ENCODE measurements at regions not wholly inside any gene's neighbourhood (a gene's known extent, or its start where the extent isn't known, plus 50 kb on each side); places are given as distances from the start of the nearest gene placed in this dataset.

DNA sequence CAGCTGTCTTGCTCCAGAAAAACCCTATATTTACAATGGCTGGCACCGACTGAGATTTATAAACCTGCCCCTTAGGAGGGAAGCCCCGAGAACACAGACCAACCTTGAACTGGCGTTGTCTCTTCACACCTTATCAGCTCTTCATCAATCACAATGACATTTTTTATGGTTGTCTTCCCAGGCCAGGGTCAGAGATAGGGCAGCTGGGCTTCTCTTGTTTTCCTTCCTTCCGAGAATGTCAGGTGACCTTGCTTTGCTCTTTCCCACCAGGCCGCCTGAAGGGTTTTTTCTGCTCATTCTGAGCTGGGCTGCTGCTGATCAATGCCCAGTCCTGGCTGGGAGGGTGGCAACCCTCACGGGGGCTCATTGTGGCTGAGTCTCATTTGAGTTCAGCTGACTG lies 619.1 kb downstream of the CCDC171 start:
- H3K9me3 ChIP-seq (ENCODE audit: control insufficient read depth, low read depth, low read length) = no peaks in the 10 kb centered on the region
- DNase-seq (ENCODE audit: low read depth, low spot score) (no peak), FAIRE-seq (no peak)
- H2AFZ ChIP-seq (ENCODE audit: control insufficient read depth, low read length) = no peak overlapping the region
- H3K4me2 ChIP-seq (ENCODE audit: control insufficient read depth, extremely low read depth, insufficient read depth, low read depth, low read length) = no peak overlapping the region
- TF ChIP-seq, protein P1, sequence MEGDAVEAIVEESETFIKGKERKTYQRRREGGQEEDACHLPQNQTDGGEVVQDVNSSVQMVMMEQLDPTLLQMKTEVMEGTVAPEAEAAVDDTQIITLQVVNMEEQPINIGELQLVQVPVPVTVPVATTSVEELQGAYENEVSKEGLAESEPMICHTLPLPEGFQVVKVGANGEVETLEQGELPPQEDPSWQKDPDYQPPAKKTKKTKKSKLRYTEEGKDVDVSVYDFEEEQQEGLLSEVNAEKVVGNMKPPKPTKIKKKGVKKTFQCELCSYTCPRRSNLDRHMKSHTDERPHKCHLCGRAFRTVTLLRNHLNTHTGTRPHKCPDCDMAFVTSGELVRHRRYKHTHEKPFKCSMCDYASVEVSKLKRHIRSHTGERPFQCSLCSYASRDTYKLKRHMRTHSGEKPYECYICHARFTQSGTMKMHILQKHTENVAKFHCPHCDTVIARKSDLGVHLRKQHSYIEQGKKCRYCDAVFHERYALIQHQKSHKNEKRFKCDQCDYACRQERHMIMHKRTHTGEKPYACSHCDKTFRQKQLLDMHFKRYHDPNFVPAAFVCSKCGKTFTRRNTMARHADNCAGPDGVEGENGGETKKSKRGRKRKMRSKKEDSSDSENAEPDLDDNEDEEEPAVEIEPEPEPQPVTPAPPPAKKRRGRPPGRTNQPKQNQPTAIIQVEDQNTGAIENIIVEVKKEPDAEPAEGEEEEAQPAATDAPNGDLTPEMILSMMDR (optimal IDR thresholded peaks at IDR 0.05 in 1 of 3, IDR thresholded peaks at IDR 0.05 in 1 of 3, conservative IDR thresholded peaks at IDR 0.05 in 1 of 3; ENCODE audit: extremely low read depth in 1 of 3, insufficient read depth in 2 of 3, low read length in 3 of 3) = no peak
- TF ChIP-seq EZH2 (IDR thresholded peaks at IDR 0.05; ENCODE audit: low read length) = no peak
- H3K27me3 ChIP-seq (ENCODE audit: control insufficient read depth, extremely low read depth, insufficient read depth, low read length) = no peaks in the 10 kb centered on the region
- H3K4me1 ChIP-seq (ENCODE audit: control insufficient read depth, extremely low read depth, insufficient read depth, low read length) = no peaks in the 10 kb centered on the region
- no peak overlapping the region for H3K4me3 ChIP-seq (ENCODE audit: control insufficient read depth in 2 of 3, extremely low read depth in 1 of 3, insufficient read depth in 2 of 3, low read depth in 1 of 3, low read length in 3 of 3)
- H3K9me1 ChIP-seq (ENCODE audit: control insufficient read depth, extremely low read depth, insufficient read depth, low read length) = no peaks in the 10 kb centered on the region
- no peak overlapping the region for H3K9ac ChIP-seq (ENCODE audit: control insufficient read depth, extremely low read depth, insufficient read depth, low read length)
- dilution Hi-C loops (cut with MboI; ENCODE audit: extremely low pct_ligation_motif_present, low sequenced_read_pairs) = no loop called here
- no peaks in the 10 kb centered on the region for H3K36me3 ChIP-seq (ENCODE audit: control insufficient read depth in 2 of 2, extremely low read depth in 1 of 2, insufficient read depth in 2 of 2, low read length in 2 of 2)
- no peak overlapping the region for H3K27ac ChIP-seq (ENCODE audit: control insufficient read depth, insufficient read depth, low read length)
- H3K79me2 ChIP-seq (ENCODE audit: control insufficient read depth, insufficient read depth, low read length) = no peaks in the 10 kb centered on the region
- H4K20me1 ChIP-seq (ENCODE audit: control insufficient read depth, extremely low read depth, insufficient read depth, low read length) = no peaks in the 10 kb centered on the region

DNA sequence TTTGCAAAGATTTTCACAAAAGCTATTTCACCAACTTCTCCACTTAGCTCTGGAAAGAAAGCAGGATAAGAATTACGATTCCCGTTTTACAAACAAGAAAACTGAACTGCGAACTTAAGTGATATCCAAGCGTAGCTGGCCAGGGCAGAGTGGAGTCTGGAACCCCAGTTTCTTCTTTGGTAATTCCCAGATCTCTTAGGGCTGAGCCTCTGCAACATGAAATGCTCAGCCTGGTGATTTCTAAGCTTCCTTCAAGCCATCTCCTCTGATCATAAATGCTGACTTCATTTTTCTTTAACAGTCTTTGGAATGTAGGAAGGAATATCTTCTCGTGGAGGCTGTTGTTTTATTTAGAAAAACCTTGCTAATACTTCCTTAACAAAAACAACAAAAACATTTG lies 620.0 kb downstream of the CCDC171 start:
- Histone ChIP-seq H3K4me2 (ENCODE audit: control insufficient read depth, extremely low read depth, insufficient read depth, low read depth, low read length) (no peak overlapping the region), H4K20me1 (ENCODE audit: control insufficient read depth, extremely low read depth, insufficient read depth, low read length) (no peaks in the 10 kb centered on the region), H3K4me3 (ENCODE audit: control insufficient read depth in 2 of 3, extremely low read depth in 1 of 3, insufficient read depth in 2 of 3, low read depth in 1 of 3, low read length in 3 of 3) (no peak overlapping the region), H3K79me2 (ENCODE audit: control insufficient read depth, insufficient read depth, low read length) (no peaks in the 10 kb centered on the region), H2AFZ (ENCODE audit: control insufficient read depth, low read length) (no peak overlapping the region), H3K36me3 (ENCODE audit: control insufficient read depth in 2 of 2, extremely low read depth in 1 of 2, insufficient read depth in 2 of 2, low read length in 2 of 2) (no peaks in the 10 kb centered on the region), H3K27ac (ENCODE audit: control insufficient read depth, insufficient read depth, low read length) (no peak overlapping the region), H3K9me3 (ENCODE audit: control insufficient read depth, low read depth, low read length) (no peaks in the 10 kb centered on the region), H3K4me1 (ENCODE audit: control insufficient read depth, extremely low read depth, insufficient read depth, low read length) (no peaks in the 10 kb centered on the region), H3K9ac (ENCODE audit: control insufficient read depth, extremely low read depth, insufficient read depth, low read length) (no peak overlapping the region), H3K9me1 (ENCODE audit: control insufficient read depth, extremely low read depth, insufficient read depth, low read length) (no peaks in the 10 kb centered on the region), H3K27me3 (ENCODE audit: control insufficient read depth, extremely low read depth, insufficient read depth, low read length) (no peaks in the 10 kb centered on the region)
- dilution Hi-C loops (cut with MboI; ENCODE audit: extremely low pct_ligation_motif_present, low sequenced_read_pairs) = no loop called here
- no peak for FAIRE-seq
- DNase-seq (ENCODE audit: low read depth, low spot score) = no peak
- TF ChIP-seq EZH2 (IDR thresholded peaks at IDR 0.05; ENCODE audit: low read length) = no peak
- TF ChIP-seq, protein P1 (optimal IDR thresholded peaks at IDR 0.05 in 1 of 3, IDR thresholded peaks at IDR 0.05 in 1 of 3, conservative IDR thresholded peaks at IDR 0.05 in 1 of 3; ENCODE audit: extremely low read depth in 1 of 3, insufficient read depth in 2 of 3, low read length in 3 of 3) = no peak
